ENCODE measurements at regions not wholly inside any gene's neighbourhood (a gene's known extent, or its start where the extent isn't known, plus 50 kb on each side); places are given as distances from the start of the nearest gene placed in this dataset.

DNA sequence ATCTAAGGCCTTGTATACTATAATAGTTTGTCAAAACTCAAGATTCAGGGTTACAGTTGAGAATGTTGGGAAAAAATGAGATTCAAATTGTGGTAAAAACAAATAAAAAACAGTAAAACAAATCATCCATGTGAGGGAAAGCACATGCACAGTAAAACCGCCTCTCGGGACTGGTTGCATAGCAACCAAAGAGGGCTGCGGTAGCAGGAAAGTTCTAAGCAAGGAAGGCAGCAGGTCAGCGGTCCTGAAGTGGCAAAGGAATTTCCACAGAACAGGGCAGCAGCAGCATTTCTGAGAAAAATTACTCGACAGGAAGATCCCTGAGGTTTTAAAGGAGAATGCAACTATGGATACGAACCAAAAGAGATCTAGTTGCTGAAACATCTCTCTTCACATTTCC is 93.7 kb downstream of the DYNAP start:
- no peak for TF ChIP-seq EZH2 (IDR thresholded peaks at IDR 0.05; ENCODE audit: low read length, missing control alignments)
- TF ChIP-seq, protein P1, sequence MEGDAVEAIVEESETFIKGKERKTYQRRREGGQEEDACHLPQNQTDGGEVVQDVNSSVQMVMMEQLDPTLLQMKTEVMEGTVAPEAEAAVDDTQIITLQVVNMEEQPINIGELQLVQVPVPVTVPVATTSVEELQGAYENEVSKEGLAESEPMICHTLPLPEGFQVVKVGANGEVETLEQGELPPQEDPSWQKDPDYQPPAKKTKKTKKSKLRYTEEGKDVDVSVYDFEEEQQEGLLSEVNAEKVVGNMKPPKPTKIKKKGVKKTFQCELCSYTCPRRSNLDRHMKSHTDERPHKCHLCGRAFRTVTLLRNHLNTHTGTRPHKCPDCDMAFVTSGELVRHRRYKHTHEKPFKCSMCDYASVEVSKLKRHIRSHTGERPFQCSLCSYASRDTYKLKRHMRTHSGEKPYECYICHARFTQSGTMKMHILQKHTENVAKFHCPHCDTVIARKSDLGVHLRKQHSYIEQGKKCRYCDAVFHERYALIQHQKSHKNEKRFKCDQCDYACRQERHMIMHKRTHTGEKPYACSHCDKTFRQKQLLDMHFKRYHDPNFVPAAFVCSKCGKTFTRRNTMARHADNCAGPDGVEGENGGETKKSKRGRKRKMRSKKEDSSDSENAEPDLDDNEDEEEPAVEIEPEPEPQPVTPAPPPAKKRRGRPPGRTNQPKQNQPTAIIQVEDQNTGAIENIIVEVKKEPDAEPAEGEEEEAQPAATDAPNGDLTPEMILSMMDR (conservative IDR thresholded peaks at IDR 0.05 in 1 of 2, IDR thresholded peaks at IDR 0.05 in 1 of 2; ENCODE audit: low read depth in 1 of 2, low read length in 2 of 2): no peak

All from fibroblast of lung (primary cell).